Mesendoderm (in vitro differentiated cells): ENCODE measurements at regions not wholly inside any gene's neighbourhood (a gene's known extent, or its start where the extent isn't known, plus 50 kb on each side); places are given as distances from the start of the nearest gene placed in this dataset.

ENCODE experiments used
- DNase-seq: peaks from one replicate; pipeline ENCODE4 v3.0.0; 2013
- H2AK5ac ChIP-seq: 2 replicates; pipeline ENCODE4 v1.6.1; 2013; ENCODE audit warnings: low read length, inconsistent platforms
- H2BK120ac ChIP-seq: 2 replicates; pipeline ENCODE4 v1.6.1; 2013; ENCODE audit warnings: low read depth, mild to moderate bottlenecking, low read length, moderate library complexity, mixed read lengths
- H2BK15ac ChIP-seq: replicated peaks from 2 replicates; pipeline ENCODE4 v1.6.1; 2013; ENCODE audit warnings: low read depth, mild to moderate bottlenecking, moderate library complexity
- H2BK5ac ChIP-seq: 2 replicates; pipeline ENCODE4 v1.6.1; 2013; ENCODE audit warnings: low read length, inconsistent platforms
- H3K18ac ChIP-seq: 2 replicates; pipeline ENCODE4 v1.6.1; 2013; ENCODE audit warnings: mild to moderate bottlenecking, low read length, mixed read lengths
- H3K23ac ChIP-seq: one replicate; pipeline ENCODE4 v1.6.1; 2013; ENCODE audit warnings: low read length
- H3K27ac ChIP-seq: 2 replicates; pipeline ENCODE4 v1.5.1; 2013; ENCODE audit warnings: low read depth, mild to moderate bottlenecking, inconsistent platforms, low read length, moderate library complexity
- H3K27me3 ChIP-seq: 2 replicates; pipeline ENCODE4 v1.6.1; 2013; ENCODE audit warnings: low read length, control low read depth, mild to moderate bottlenecking, inconsistent platforms; ENCODE audit not compliant: insufficient read depth, poor library complexity
- H3K36me3 ChIP-seq: 2 replicates; pipeline ENCODE4 v1.6.1; 2013; ENCODE audit warnings: low read length, inconsistent platforms; ENCODE audit not compliant: control insufficient read depth, insufficient read depth
- H3K4ac ChIP-seq: one replicate; pipeline ENCODE4 v1.6.1; 2013; ENCODE audit warnings: low read depth, mild to moderate bottlenecking, low read length, moderate library complexity
- H3K4me1 ChIP-seq: 2 replicates; pipeline ENCODE4 v1.6.1; 2013; ENCODE audit warnings: low read depth, low read length, inconsistent platforms; ENCODE audit not compliant: control insufficient read depth
- H3K4me2 ChIP-seq: 2 replicates; pipeline ENCODE4 v1.6.1; 2013; ENCODE audit warnings: low read length
- H3K4me3 ChIP-seq: 2 replicates; pipeline ENCODE4 v1.5.1; 2013; ENCODE audit warnings: mild to moderate bottlenecking, low read length
- H3K56ac ChIP-seq: one replicate; pipeline ENCODE4 v1.6.1; 2013; ENCODE audit warnings: low read length
- H3K79me1 ChIP-seq: 2 replicates; pipeline ENCODE4 v1.6.1; 2013; ENCODE audit warnings: low read length, inconsistent platforms
- H3K79me2 ChIP-seq: 2 replicates; pipeline ENCODE4 v1.6.1; 2013; ENCODE audit warnings: mild to moderate bottlenecking, low read length; ENCODE audit not compliant: control insufficient read depth, insufficient read depth
- H3K9ac ChIP-seq: 2 replicates; pipeline ENCODE4 v1.6.1; 2013; ENCODE audit warnings: low read length, inconsistent platforms
- H4K5ac ChIP-seq: one replicate; pipeline ENCODE4 v1.6.1; 2013; ENCODE audit warnings: low read length
- H4K8ac ChIP-seq: one replicate; pipeline ENCODE4 v1.6.1; 2013; ENCODE audit warnings: low read depth, mild to moderate bottlenecking, control low read depth, low read length, moderate library complexity
- WGBS: extraction: QIAGEN DNeasy Blood & Tissue Kit; methylation state at CpG from one replicate; pipeline ENCODE4 v1.1.7; 2013; ENCODE audit warnings: low lambda C conversion rate, missing lambda C conversion rate; ENCODE audit not compliant: insufficient coverage; ENCODE audit errors: extremely low coverage; 5-methylcytosine and 5-hydroxymethylcytosine counted together

GRCh38 chr12:19852100-19852855, 413.0 kb downstream of the AEBP2 start:
- no peak overlapping the region for H3K23ac ChIP-seq
- no peak overlapping the region for H2AK5ac ChIP-seq
- H3K4me2 ChIP-seq = no peak overlapping the region
- no peak overlapping the region for H4K5ac ChIP-seq
- no peaks in the 10 kb centered on the region for H3K79me2 ChIP-seq
- no peak overlapping the region for H2BK15ac ChIP-seq
- no peak overlapping the region for H3K18ac ChIP-seq
- no peak overlapping the region for H3K4me3 ChIP-seq
- no peaks in the 10 kb centered on the region for H3K79me1 ChIP-seq
- H3K56ac ChIP-seq = no peak overlapping the region
- no peaks in the 10 kb centered on the region for H3K27me3 ChIP-seq
- H4K8ac ChIP-seq = no peak overlapping the region
- no peak for DNase-seq
- no peak overlapping the region for H3K4ac ChIP-seq
- no peak overlapping the region for H3K27ac ChIP-seq
- no CpG with 5 or more reads among the region's 5 CpGs for WGBS
- H3K4me1 ChIP-seq = no peaks in the 10 kb centered on the region
- no peak overlapping the region for H2BK120ac ChIP-seq
- no peak overlapping the region for H3K9ac ChIP-seq
- no peaks in the 10 kb centered on the region for H3K36me3 ChIP-seq
- H2BK5ac ChIP-seq = no peak overlapping the region

- Histone ChIP-seq H3K4me2 (no peak overlapping the region), H3K4ac (no peak overlapping the region), H3K27me3 (no peaks in the 10 kb centered on the region), H3K36me3 (no peaks in the 10 kb centered on the region), H3K4me1 (no peaks in the 10 kb centered on the region), H3K18ac (no peak overlapping the region), H4K5ac (no peak overlapping the region), H3K56ac (no peak overlapping the region), H3K23ac (no peak overlapping the region), H2BK5ac (no peak overlapping the region), H3K79me2 (no peaks in the 10 kb centered on the region), H4K8ac (no peak overlapping the region), H2BK120ac (no peak overlapping the region), H3K27ac (no peak overlapping the region), H3K9ac (no peak overlapping the region), H3K4me3 (no peak overlapping the region), H3K79me1 (no peaks in the 10 kb centered on the region), H2BK15ac (no peak overlapping the region), H2AK5ac (no peak overlapping the region)
- no CpG with 5 or more reads among the region's 4 CpGs for WGBS
- DNase-seq = no peak
These were observed 416.6 kb downstream of the AEBP2 start for GRCh38 chr12:19855851-19856250.

GRCh38 chr12:19856389-19856788, 417.1 kb downstream of the AEBP2 start:
- H3K27me3 ChIP-seq = no peaks in the 10 kb centered on the region
- no peak overlapping the region for H2BK5ac ChIP-seq
- H4K5ac ChIP-seq = no peak overlapping the region
- no peak overlapping the region for H2AK5ac ChIP-seq
- H3K79me1 ChIP-seq = no peaks in the 10 kb centered on the region
- H3K18ac ChIP-seq = no peak overlapping the region
- no peaks in the 10 kb centered on the region for H3K4me1 ChIP-seq
- DNase-seq = no peak
- no peaks in the 10 kb centered on the region for H3K36me3 ChIP-seq
- H3K23ac ChIP-seq = no peak overlapping the region
- no CpG with 5 or more reads among the region's 5 CpGs for WGBS
- no peak overlapping the region for H3K4me3 ChIP-seq
- H3K9ac ChIP-seq = no peak overlapping the region
- no peak overlapping the region for H3K27ac ChIP-seq
- H3K4ac ChIP-seq = no peak overlapping the region
- H2BK15ac ChIP-seq = no peak overlapping the region
- no peak overlapping the region for H3K4me2 ChIP-seq
- H3K56ac ChIP-seq = no peak overlapping the region
- no peak overlapping the region for H4K8ac ChIP-seq
- H3K79me2 ChIP-seq = no peaks in the 10 kb centered on the region
- H2BK120ac ChIP-seq = no peak overlapping the region

DNA sequence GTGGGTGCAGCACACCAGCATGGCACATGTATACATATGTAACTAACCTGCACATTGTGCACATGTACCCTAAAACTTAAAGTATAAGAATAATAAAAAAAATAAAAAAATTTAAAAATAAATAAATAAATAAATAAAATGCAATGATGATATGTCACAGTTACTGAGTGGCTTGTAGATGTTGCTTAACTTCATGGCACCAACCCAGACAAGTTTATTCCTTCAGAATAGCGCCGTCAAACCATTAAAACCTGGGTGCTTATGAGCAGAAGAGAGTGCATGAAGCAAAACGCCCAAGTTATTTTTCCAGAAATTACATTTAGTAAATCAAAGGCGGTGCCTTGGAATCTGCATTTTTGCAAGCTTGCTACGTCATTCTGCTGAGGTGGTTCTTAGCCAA, 417.9 kb downstream of the AEBP2 start:
- Histone ChIP-seq H3K27me3 (no peaks in the 10 kb centered on the region), H2BK120ac (no peak overlapping the region), H3K79me2 (no peaks in the 10 kb centered on the region), H3K36me3 (no peaks in the 10 kb centered on the region), H4K5ac (no peak overlapping the region), H3K79me1 (no peaks in the 10 kb centered on the region), H3K4me3 (no peak overlapping the region), H3K4ac (no peak overlapping the region), H3K4me2 (no peak overlapping the region), H3K9ac (no peak overlapping the region), H3K56ac (no peak overlapping the region), H3K27ac (no peak overlapping the region), H3K18ac (no peak overlapping the region), H2AK5ac (no peak overlapping the region), H3K23ac (no peak overlapping the region), H3K4me1 (no peaks in the 10 kb centered on the region), H2BK5ac (no peak overlapping the region), H4K8ac (no peak overlapping the region), H2BK15ac (no peak overlapping the region)
- no CpG with 5 or more reads among the region's 5 CpGs for WGBS
- DNase-seq = no peak

GRCh38 chr12:19867151-19867550, 427.9 kb downstream of the AEBP2 start:
- Histone ChIP-seq H3K27me3 (no peaks in the 10 kb centered on the region), H2BK15ac (no peak overlapping the region), H3K36me3 (no peaks in the 10 kb centered on the region), H3K27ac (no peak overlapping the region), H3K18ac (no peak overlapping the region), H3K4me2 (no peak overlapping the region), H3K4me3 (no peak overlapping the region), H2BK5ac (no peak overlapping the region), H3K23ac (no peak overlapping the region), H4K8ac (no peak overlapping the region), H3K4me1 (no peaks in the 10 kb centered on the region), H3K56ac (no peak overlapping the region), H2AK5ac (no peak overlapping the region), H2BK120ac (no peak overlapping the region), H3K9ac (no peak overlapping the region), H4K5ac (no peak overlapping the region), H3K79me2 (no peaks in the 10 kb centered on the region), H3K79me1 (no peaks in the 10 kb centered on the region), H3K4ac (no peak overlapping the region)
- WGBS = no CpG with 5 or more reads among the region's 1 CpG
- DNase-seq = no peak

- Histone ChIP-seq H2BK5ac (no peak overlapping the region), H3K18ac (no peak overlapping the region), H3K27ac (no peak overlapping the region), H3K56ac (no peak overlapping the region), H2BK15ac (no peak overlapping the region), H3K23ac (no peak overlapping the region), H2BK120ac (no peak overlapping the region), H4K5ac (no peak overlapping the region), H3K36me3 (no peaks in the 10 kb centered on the region), H3K79me1 (no peaks in the 10 kb centered on the region), H3K4me1 (no peaks in the 10 kb centered on the region), H3K4me3 (no peak overlapping the region), H3K79me2 (no peaks in the 10 kb centered on the region), H3K4me2 (no peak overlapping the region), H3K9ac (no peak overlapping the region), H4K8ac (no peak overlapping the region), H2AK5ac (no peak overlapping the region), H3K27me3 (no peaks in the 10 kb centered on the region), H3K4ac (no peak overlapping the region)
- no peak for DNase-seq
- no CpG with 5 or more reads among the region's 2 CpGs for WGBS
These were observed 428.7 kb downstream of the AEBP2 start for GRCh38 chr12:19867970-19868369.
